GM18873 (cell line): ENCODE measurements at regions not wholly inside any gene's neighbourhood (a gene's known extent, or its start where the extent isn't known, plus 50 kb on each side); places are given as distances from the start of the nearest gene placed in this dataset.
"Not testable (repeated sequence)": the region's sequence is repeated elsewhere in the genome, so short reads cannot be mapped to it uniquely, and the experiment has no call there.

Source experiments
- ATAC-seq: cut with Tn5 transposase; IDR thresholded peaks from one replicate; pipeline ENCODE4 v1.9.1; 2021; ENCODE audit warnings: mild to moderate bottlenecking, moderate library complexity, moderate number of reproducible peaks; ENCODE audit not compliant: unreplicated experiment, low FRiP score

GRCh38 chr4:177791188-177791587 is 349.0 kb upstream of the AGA start:
- ATAC-seq, result no peak

- ATAC-seq, result no peak
Observed at GRCh38 chr4:177796841-177797240, 354.6 kb upstream of the AGA start.

GRCh38 chr4:177798161-177798560 is 355.9 kb upstream of the AGA start:
- no peak for ATAC-seq

DNA sequence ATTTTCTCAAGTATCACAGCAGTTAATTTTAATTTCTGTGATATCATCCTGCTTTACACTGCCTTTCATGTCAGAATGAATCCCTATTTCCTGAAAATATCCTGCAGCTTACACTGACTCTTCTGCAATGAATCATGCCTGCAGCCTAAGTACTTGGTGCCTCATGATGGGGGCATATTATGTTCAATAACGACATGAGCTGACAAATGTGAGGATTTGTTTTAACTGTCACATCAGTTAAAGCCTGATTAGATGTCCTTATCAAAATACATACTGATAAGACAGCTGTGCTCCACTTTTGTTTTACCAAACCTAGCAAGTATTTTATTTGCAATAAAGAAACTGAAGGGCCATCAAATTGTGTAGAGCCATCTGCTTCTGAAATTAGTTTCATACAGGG is 359.9 kb upstream of the AGA start:
- ATAC-seq, result no peak

DNA sequence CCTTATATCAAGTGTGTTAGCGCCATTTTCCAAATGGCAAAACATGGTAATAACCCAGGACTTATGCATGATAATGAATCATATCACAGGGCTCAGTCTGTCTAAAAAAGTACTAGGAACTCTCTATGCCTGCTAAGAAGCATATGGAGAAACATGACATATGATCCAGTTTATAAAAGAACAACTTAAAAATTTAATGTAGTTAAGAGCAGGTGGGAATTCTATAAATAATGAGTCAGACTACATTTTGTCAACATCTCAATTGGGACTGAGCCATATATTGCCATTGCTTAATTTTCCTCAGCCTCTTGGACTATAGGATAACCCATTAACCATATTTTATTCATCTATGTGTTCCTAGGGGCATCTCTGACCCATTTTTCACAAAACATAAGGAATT is 360.4 kb upstream of the AGA start:
- no peak for ATAC-seq

DNA sequence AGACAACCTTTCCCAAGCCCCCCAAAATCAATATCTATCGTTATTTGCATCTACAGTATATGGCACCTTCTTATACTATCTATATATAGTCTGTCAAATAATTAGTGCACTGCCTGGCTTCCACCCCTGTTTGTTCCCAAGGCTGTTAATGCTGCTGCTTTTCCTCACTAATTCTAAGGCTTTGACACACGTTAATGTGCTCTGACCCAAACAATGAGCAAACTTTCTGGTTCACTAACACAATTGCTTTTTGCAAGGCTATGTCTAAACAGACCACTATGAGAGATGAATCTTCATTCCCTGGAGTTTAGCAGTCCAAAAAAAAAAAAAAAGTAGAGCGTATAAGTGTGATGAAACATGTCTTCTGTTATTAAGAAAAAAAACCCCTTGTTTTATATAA is 360.9 kb upstream of the AGA start:
- no peak for ATAC-seq

- no peak for ATAC-seq
Observed at GRCh38 chr4:177809791-177810190, 367.6 kb upstream of the AGA start.

GRCh38 chr4:177810220-177810619 is 368.0 kb upstream of the AGA start:
- ATAC-seq, result no peak

DNA sequence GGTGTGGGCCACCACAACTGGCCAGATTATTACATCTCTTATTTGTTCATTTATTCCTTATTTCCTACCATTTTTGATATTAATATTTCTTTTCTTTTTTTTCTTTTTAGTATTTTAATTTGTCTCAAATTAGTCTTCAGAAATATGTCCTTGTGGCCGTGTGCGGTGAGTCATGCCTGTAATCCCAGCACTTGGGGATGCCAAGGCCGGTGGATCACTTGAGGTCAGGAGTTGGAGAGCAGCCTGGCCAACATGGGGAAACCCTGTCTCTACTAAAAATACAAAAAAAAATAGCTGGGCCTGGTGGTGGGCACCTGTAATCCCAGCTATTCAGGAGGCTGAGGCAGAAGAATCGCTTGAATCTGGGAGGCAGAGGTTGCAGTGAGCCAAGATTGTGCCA is 376.2 kb upstream of the AGA start:
- not testable (repeated sequence) for ATAC-seq

GRCh38 chr4:177826973-177827372 is 384.7 kb upstream of the AGA start:
- ATAC-seq, result no peak

- ATAC-seq, result no peak
Observed at GRCh38 chr4:177841258-177841657, 399.0 kb upstream of the AGA start.

DNA sequence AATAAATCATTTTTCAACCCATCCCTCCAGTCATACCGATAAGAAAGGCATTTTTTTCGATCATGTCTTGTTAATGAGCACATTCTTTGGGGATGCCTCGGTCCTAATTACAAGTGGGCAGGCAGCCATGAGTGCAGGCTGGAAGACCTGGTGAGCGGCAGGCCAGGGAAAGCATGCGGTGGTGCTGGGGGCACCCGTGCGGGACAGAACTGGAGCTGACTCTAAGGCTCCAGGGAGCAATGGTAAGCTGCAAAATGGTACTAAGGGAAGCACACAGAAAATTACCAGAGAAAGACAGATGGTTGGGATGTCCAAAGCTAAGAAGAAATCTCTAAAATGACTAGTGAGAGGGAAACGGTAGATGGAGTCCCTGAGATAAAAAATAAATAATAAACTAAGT is 411.0 kb upstream of the AGA start:
- ATAC-seq, result no peak

DNA sequence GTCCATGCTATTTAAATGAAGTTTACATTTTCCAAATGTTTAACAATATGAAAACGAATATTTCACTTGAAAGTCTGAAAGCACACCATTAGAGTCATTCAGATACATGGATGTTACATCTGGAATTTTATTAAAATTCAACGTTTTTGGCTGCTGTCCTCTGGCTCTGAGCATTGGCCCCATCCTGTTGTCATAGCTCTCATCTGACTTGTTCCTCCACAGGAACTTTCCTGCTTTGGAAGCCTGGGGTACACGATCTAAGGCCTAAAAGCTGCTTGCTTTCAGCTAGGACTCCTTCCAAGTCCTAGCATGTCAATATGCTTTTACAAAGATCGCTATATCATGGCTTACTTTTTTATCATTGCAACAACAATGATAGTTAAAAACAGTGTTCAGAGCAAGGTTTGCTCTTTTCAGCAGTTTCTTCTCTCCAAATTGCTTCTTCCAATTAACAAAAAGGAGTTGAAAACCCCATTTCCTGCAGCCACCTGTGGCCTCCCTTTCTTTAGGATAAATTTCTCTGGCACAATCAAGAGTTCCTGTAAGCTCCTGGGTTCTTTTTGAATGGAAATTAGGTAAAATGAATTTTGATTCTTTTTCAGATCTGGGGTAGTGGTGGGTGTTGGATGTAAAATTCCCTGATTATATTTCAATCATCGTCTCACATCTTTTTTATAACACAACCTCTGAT is 413.4 kb upstream of the AGA start:
- no peak for ATAC-seq

- no peak for ATAC-seq
Observed at GRCh38 chr4:177860171-177860570, 417.9 kb upstream of the AGA start.

GRCh38 chr4:177861551-177862094 is 419.4 kb upstream of the AGA start:
- no peak for ATAC-seq

GRCh38 chr4:177862541-177863176 is 420.4 kb upstream of the AGA start:
- ATAC-seq, result no peak

DNA sequence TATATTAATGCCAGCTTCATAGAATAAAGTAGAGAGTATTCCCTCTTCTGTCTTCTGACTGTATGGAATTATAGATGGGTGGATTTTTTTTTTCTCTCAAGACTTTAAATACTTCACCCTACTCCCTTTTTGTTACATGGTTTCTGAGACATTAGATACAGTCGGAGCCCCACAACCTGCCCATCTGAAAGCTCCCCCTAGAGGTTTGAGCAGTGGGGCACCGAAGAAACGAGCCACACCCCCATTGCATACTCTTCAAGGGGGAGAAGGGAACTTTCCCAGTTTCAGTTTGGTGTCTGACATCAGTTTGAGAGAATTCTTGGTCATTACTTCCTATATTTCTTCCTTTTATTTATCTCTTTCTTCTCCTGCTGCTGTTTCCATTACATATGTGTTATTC is 437.6 kb upstream of the AGA start:
- ATAC-seq, result no peak

- ATAC-seq, result no peak
Observed at GRCh38 chr4:177895136-177895535, 452.9 kb upstream of the AGA start.

DNA sequence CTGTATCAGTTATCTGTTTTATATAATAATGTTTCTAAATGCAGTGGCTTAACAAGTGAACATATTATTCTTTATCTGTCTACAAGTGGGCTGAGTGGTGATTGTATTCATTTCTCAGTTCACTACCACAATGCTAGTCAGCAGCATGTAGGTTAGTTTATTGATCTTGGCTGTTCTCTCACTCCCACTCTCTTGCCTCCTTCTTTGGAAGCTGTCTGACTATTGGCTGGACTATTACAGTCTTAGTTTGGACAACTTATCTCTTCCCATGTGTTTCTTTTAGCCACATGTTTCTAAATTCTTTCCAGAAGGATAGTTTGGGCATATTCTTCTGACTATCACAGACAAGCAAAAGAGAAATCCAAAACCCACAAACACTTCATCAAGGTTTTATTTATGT is 459.5 kb upstream of the AGA start:
- no peak for ATAC-seq

DNA sequence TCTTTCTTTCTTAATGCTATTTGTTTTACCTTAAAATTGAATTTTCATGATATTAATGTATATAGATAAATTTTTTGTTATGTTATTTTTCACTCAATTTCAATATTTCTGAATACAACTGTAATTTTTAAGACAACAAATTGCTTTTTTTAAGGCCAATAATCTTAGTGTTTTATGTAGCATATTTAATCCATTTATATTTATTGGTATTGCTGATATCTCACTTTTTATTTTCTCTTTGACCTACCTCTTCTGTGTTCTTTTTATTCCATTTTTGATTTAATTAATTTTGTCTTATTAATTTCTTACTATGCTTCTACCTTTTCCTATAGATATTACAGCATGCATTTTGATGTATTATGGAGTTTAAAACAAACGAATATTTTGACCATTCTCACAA is 460.1 kb upstream of the AGA start:
- ATAC-seq, result no peak

DNA sequence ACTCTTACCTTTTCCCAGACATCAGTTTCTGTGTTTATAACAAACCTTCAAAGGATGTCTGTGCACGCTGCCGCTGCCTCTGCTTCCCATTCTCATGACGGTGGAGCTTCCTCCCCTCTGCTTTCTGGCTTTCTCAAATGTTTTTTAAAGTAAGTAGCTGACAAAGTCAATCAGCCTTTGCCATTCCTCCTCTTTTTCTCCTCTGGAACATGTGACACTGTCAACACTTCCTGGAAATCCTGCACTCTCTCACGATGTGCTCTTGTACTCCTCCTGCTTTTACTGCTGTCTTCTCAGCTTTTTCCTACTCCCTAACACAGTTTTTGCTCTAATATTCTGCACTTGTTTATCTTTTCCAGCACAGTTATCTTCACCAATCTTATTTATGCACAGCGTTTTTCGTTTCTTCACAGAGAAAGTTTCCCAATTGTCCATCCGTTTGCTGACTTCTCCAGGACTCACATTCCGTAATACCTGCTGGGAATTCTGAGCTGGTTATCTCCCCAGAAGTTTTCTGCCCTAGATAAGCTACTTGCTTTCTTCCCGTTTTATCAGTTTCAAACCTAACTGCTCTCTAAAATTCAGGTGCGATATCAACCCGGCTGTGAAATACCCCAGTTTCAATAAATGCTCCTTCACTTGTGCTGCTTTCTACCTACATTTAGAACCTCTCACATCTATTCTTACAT is 465.6 kb upstream of the AGA start:
- no peak for ATAC-seq

GRCh38 chr4:177921715-177922114 is 479.5 kb upstream of the AGA start:
- ATAC-seq, result no peak
